Dedifferentiated amniotic fluid mesenchymal stem cell (primary cell): ENCODE measurements at regions not wholly inside any gene's neighbourhood (a gene's known extent, or its start where the extent isn't known, plus 50 kb on each side); places are given as distances from the start of the nearest gene placed in this dataset.
"Not testable (repeated sequence)": the region's sequence is repeated elsewhere in the genome, so short reads cannot be mapped to it uniquely, and the experiment has no call there.

Experiments used
- DNase-seq: peaks from one replicate; pipeline ENCODE4 v3.0.0-alpha.2; 2016; ENCODE audit errors: extremely low spot score

DNA sequence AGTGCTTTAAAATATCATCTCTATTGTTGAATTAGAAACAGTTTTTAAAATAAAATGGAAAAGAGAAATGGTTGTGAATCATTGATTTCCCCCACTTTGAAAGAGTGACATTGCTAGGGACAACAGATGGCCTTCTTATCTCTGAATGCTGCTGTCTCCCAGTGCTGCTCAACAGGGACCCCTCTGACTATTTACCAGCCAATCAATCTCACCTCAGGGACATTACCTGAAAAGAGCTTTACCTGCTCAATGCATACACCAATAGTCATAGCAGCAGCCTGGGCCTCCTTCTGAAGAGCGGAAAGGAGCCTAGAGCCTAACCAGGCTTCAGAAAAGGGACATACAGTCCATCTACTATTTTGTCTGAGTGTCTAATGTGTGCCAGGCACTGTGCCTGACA lies 162.8 kb downstream of the CGGBP1 start:
- DNase-seq: no peak

- no peak for DNase-seq
Observed at GRCh38 chr3:87873136-87873535, 185.7 kb downstream of the CGGBP1 start.

DNA sequence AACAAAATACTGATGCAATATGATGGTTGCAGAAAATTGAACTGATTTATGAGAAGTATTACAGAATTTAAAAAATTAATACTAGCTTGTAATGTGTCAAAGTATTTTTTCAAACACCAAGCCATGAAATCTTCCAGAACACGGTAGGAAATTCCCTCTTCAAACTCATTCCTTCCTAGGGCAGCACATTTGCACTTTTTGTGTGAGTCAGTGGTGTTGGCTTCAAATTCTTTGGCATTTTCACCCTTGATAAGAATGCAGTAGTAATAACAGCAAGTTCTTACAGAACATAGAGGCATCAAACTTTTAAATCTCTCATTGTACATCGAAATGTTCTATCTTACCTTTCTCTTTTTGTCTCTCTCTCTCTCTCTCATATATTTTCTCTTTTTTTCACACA lies 191.8 kb downstream of the CGGBP1 start:
- no peak for DNase-seq

DNA sequence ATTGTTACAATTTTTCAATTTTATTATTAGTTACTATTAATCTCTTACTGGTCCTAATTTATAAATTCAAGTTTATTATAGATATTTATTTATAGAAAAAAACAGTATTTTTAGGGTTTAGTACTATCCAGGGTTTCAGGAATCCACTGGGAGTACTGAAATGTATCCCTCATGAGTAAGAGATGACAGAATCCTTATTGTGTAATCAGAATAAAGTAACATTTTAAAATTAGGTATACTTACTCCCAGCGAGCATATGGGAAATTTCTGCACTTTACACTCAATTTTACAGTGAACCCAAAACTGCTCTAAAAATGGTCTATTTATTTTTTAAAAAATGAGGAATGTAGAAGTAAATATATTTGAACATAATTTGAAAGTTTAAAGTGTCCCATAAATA lies 202.7 kb downstream of the CGGBP1 start:
- DNase-seq: no peak

- no peak for DNase-seq
Observed at GRCh38 chr3:87855616-87856015, 203.2 kb downstream of the CGGBP1 start.

GRCh38 chr3:87855211-87855610 lies 203.6 kb downstream of the CGGBP1 start:
- no peak for DNase-seq

DNA sequence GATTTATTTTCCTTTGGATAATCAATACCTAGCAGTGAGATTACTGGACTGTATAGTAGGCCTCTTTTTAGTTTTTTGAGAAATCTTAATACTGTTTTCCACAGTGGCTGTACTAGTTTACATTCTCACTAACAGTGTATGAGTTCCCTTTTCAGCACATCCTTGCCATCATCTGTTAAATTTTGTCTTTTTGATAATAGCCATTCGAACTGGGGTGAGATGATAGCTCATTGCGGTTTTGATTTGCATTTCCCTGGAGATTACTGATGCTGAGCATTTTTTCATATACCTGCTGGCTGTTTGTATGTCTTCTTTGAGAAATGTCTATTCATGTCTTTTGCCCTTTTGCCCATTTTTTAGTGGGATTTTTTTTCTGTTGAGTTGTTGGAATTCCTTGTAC lies 210.8 kb downstream of the CGGBP1 start:
- no peak for DNase-seq

GRCh38 chr3:87837076-87837475 lies 221.7 kb downstream of the CGGBP1 start:
- no peak for DNase-seq

GRCh38 chr3:87836026-87836425 lies 222.8 kb downstream of the CGGBP1 start:
- no peak for DNase-seq

- no peak for DNase-seq
Observed at GRCh38 chr3:87835236-87835635, 223.6 kb downstream of the CGGBP1 start.

DNA sequence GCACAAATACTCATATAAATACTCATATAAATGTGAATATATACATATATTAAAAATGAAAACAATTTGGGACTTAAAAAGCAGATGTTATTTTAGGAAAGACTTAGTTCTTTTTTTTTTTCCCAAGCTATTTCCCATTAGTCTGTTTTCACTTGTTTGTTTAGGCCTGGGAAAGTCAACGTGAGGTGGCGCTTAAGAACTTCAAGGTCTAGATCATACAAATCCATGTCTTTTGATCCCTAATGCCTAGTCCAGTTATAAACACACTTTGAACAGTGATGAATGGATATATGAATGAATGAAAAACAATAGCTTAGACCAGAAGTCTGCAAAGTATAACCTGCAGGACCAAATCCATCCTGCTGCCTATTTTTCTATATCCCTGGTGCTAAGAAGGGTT lies 224.5 kb downstream of the CGGBP1 start:
- no peak for DNase-seq

- DNase-seq: no peak
Observed at GRCh38 chr3:87833039-87833377, 225.8 kb downstream of the CGGBP1 start.

- DNase-seq: no peak
Observed at GRCh38 chr3:87828046-87828445, 230.8 kb downstream of the CGGBP1 start.

GRCh38 chr3:87822563-87822962 lies 236.2 kb downstream of the CGGBP1 start:
- no peak for DNase-seq

- not testable (repeated sequence) for DNase-seq
Observed at GRCh38 chr3:87813503-87813902, 245.3 kb downstream of the CGGBP1 start.

- no peak for DNase-seq
Observed at GRCh38 chr3:87811953-87812352, 246.9 kb downstream of the CGGBP1 start.

DNA sequence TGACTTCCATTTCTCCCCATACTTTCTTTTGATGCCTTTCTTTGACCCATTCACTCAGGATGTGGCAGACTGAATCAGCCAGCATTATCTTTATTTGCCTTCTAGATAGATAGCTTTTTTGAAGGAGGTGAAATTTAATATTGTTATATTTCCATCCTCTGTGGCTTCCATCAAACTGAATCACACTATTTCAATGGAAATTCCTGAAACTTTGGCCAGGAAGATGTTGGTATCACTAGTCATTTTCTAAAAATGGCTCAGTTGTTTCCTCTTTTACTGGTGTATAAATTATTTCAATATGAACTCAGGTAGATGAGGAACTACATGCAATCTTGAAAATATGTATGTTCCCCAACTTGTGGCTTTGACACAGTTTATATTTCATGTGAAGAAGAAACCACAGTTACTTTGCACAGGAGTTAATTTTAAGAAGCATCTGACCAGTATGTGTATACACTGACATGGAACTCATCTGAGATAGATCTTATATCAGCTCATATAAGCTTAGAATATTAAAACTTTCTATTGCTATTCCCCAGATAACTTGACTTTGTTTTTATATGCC lies 248.3 kb downstream of the CGGBP1 start:
- DNase-seq: no peak

- no peak for DNase-seq
Observed at GRCh38 chr3:87805670-87806069, 253.1 kb downstream of the CGGBP1 start.

- DNase-seq: no peak
Observed at GRCh38 chr3:87801409-87801808, 257.4 kb downstream of the CGGBP1 start.

- DNase-seq: no peak
Observed at GRCh38 chr3:87800516-87800915, 258.3 kb downstream of the CGGBP1 start.

DNA sequence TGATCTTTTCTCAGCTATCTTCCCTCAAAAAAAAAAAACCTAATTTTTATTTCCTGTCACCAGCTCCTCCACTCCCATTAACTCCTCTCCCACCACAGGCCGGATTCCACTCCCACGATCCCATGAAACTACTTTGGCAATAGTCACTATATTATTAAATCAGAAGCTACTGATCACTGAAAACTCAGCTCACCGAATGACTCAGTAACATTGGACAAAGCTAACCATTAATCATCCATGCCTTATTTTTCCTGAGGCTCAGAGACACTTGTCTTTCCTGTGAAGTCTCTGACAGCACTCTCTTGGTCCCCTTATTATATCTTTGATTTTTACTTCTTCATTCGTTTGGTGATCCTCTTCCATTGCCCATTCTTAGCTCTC lies 260.2 kb downstream of the CGGBP1 start:
- DNase-seq: no peak

DNA sequence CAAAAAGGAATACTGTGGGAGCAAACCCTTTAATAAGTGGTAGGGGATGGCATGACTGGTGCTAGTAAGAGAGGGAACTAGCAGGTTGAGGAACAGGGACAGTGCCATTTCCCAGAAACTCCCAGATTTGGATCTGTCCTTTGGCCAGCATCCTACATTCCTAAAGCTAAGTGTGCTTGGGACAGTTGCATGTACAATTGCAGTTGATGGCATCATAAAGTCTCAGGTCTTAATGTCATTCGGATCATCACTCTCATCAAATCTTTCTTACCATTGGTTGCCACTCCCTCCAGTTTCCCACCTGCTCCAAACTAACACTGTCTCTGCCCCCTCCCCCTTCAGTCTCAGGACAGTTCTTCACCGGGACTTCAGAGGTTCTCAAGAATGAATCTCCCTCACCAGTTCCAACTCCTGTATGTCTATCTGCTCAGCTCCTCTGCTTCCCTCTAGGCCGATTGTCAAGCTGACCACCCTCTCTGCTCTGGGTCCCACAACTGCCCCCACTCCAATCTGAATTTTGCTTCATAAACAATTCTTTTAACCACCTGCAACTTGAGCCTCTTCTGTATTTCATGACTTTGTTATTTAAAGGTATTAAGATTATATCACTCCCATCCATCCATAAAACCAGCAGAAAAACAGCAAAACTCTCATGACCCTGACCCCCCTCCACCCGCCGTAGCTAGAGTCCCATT lies 260.8 kb downstream of the CGGBP1 start:
- DNase-seq: no peak

GRCh38 chr3:87796843-87797185 lies 262.0 kb downstream of the CGGBP1 start:
- no peak for DNase-seq

DNA sequence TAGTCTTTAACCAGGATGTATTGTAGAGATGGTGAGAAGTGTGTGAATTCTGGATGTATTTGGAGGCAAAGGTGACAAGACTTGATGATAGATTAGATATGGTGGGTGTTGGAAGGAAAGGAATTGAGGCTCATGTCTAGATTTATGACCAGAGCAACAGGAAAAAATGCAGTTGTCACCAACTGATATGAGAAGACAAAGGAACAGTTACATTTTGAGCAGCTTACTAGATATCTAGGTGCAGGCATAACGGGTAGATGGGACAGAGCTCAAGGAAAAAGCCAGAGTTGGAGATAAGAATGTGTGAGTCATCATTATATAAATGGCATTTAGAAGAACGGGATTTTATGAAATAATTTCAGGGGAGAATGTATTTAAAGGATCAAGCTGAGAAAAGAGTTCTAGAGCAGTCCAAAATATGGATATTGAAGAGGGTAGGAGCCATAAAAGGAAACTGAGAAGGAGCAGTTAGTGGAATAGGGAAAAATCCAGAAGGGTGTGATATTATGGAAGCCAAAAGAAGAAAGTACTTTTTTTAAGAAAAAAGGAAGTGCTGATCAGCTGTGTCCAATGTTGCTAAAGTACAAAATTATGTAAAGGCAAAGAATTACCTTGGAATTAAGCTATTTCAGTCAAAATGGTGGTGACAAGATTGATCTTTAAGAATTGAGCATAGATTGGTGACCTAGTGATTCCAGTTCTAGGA lies 262.5 kb downstream of the CGGBP1 start:
- no peak for DNase-seq
